Muscle layer of colon (tissue), 2 donors: ENCODE measurements at regions not wholly inside any gene's neighbourhood (a gene's known extent, or its start where the extent isn't known, plus 50 kb on each side); places are given as distances from the start of the nearest gene placed in this dataset.

ENCODE experiments used
- H3K27ac ChIP-seq: one replicate; pipeline ENCODE4 v1.7.0; 2013; ENCODE audit warnings: low read depth, mild to moderate bottlenecking, low read length, moderate library complexity
- H3K27me3 ChIP-seq, 2 donors: one replicate each; pipeline ENCODE4 v1.7.0; 2013; ENCODE audit warnings: low read length in 2 of 2, mild to moderate bottlenecking in 2 of 2; ENCODE audit not compliant: insufficient read depth in 2 of 2, control insufficient read depth in 1 of 2
- H3K36me3 ChIP-seq: one replicate; pipeline ENCODE4 v1.7.0; 2013; ENCODE audit warnings: mild to moderate bottlenecking, low read length; ENCODE audit not compliant: insufficient read depth
- H3K4me1 ChIP-seq: one replicate; pipeline ENCODE4 v1.7.0; 2013; ENCODE audit warnings: mild to moderate bottlenecking, low read length; ENCODE audit not compliant: insufficient read depth
- H3K4me3 ChIP-seq, 2 donors: one replicate each; pipeline ENCODE4 v1.7.0; 2013; ENCODE audit warnings: low read length in 2 of 2, low read depth in 1 of 2, mild to moderate bottlenecking in 1 of 2, moderate library complexity in 1 of 2
- H3K9ac ChIP-seq: one replicate; pipeline ENCODE4 v1.7.0; 2013; ENCODE audit warnings: low read length
- H3K9me3 ChIP-seq: one replicate; pipeline ENCODE4 v1.7.0; 2013; ENCODE audit warnings: mild to moderate bottlenecking, low read length
- donor health status: abdominal sarcoma.
- donor health status: Adenocarcinoma of cecum.

DNA sequence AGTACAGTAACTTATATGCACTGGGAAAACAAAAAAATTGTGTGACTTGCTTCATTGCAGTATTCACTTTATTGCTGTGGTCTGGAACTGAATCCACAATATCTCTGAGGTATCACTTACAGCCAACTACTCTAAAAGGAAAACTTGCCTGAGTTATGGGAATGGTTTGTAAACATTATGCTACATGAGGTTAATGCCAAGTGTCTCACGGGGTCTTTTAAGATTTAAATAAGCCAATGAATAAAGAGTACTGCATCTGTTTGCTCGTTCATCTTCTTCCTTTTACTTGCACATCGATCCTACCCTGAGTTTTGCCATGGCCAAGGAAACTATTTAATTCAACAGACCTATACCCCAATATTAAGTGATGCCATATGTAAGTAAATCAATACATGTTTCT is 72.0 kb upstream of the API5 start:
- no peaks in the 10 kb centered on the region for H3K36me3 ChIP-seq
- H3K27me3 ChIP-seq, result no peaks in the 10 kb centered on the region
- H3K9ac ChIP-seq, result no peak overlapping the region
- H3K4me1 ChIP-seq, result peaks cover 9% of the 10 kb centered on the region
- no peak overlapping the region for H3K27ac ChIP-seq
- no peak overlapping the region for H3K4me3 ChIP-seq
- no peaks in the 10 kb centered on the region for H3K9me3 ChIP-seq

DNA sequence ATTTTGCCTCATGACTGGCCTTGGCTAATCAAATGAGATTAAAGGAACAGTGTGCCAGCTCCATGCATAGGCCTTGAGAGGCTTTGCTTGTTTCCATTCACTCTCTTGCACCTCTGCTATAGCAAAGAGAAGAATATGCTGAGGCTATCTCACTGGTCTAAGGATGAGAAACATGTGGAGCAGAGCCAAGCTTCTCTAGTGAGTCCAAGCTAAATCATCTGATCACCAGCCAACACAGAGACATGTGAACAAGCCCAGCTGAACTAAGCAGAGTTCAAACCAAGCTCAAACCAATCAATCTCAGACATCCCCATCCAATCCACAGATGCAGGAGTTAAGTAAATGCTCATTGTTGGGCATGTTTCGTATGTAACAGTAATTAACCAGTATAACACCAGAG is 69.4 kb upstream of the API5 start:
- H3K4me1 ChIP-seq, result peaks cover 19% of the 10 kb centered on the region
- H3K27ac ChIP-seq, result no peak overlapping the region

DNA sequence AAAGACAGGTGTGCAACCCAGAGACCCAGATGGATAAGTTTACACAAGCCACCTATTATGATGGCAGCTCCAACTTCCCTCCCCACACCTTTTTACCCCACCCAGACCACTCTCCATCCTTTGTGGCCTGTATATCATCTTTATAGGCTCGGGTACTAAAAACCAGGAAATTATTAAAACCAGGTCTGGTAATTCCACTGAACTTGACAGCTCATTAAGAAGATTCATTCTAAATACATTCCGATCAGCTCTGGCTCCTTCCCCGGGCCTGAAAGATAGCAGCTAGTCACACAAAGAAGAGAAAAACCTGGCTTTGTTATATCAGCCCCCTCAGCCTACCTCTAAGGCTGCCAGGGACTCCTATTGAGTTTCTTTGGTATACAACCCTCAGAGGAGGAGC is 67.9 kb upstream of the API5 start:
- Histone ChIP-seq H3K4me1 (peaks cover 19% of the 10 kb centered on the region), H3K9me3 (no peaks in the 10 kb centered on the region), H3K4me3 (no peak overlapping the region), H3K9ac (no peak overlapping the region), H3K27me3 (no peaks in the 10 kb centered on the region), H3K27ac (no peak overlapping the region), H3K36me3 (no peaks in the 10 kb centered on the region)

More for the DNA sequence above, 69.4 kb upstream of the API5 start:
- H3K27me3 ChIP-seq, result no peaks in the 10 kb centered on the region
- H3K4me3 ChIP-seq, result no peak overlapping the region
- H3K36me3 ChIP-seq, result no peaks in the 10 kb centered on the region
- H3K9me3 ChIP-seq, result no peaks in the 10 kb centered on the region
- no peak overlapping the region for H3K9ac ChIP-seq

DNA sequence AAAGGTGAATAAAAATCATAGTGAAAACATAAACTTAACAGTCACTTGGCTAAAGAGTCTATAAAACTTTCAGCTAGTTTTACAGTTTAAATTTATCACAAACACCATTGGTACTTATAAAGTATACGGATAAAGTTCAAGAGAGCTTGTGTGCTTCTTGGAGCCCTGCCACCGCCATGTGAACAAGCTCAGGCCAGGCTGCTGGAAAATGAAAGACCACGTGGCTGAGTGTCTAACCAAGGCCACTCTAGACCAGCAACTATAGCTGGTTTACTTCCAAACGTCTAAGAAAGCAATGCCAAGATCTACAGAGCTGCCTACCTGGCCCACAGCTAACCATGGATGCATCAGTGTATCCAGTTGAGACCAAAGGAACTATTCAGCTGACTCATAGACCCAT is 66.3 kb upstream of the API5 start:
- H3K27me3 ChIP-seq, result no peaks in the 10 kb centered on the region
- H3K27ac ChIP-seq, result no peak overlapping the region
- H3K9ac ChIP-seq, result no peak overlapping the region
- no peaks in the 10 kb centered on the region for H3K36me3 ChIP-seq
- no peaks in the 10 kb centered on the region for H3K9me3 ChIP-seq
- H3K4me3 ChIP-seq, result no peak overlapping the region
- peaks cover 19% of the 10 kb centered on the region for H3K4me1 ChIP-seq

DNA sequence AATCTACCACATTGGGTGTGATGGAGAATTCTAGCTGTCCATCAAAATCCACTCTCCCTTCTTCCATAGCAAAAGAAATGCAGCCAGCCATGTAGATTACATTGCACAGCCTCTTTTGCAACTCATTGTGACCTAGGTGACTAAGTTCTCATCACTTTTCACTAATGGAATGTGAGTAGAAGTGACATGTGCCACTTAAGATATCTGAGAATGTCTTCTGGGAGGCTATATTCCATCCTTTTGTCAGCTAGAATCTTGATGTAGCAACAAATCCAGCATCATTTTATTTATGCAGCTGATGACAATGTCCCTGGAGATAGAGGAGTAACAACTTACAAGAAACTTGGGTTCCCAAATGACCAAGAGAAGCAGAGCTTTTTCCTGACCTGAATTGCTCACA is 61.5 kb upstream of the API5 start:
- no peak overlapping the region for H3K27ac ChIP-seq
- H3K4me3 ChIP-seq, result no peak overlapping the region
- H3K9ac ChIP-seq, result no peak overlapping the region
- H3K9me3 ChIP-seq, result no peaks in the 10 kb centered on the region
- no peaks in the 10 kb centered on the region for H3K27me3 ChIP-seq
- H3K36me3 ChIP-seq, result no peaks in the 10 kb centered on the region
- H3K4me1 ChIP-seq, result peaks cover 5% of the 10 kb centered on the region

- Histone ChIP-seq H3K27ac (no peak overlapping the region), H3K4me1 (no peaks in the 10 kb centered on the region), H3K27me3 (no peaks in the 10 kb centered on the region), H3K4me3 (no peak overlapping the region), H3K36me3 (no peaks in the 10 kb centered on the region), H3K9ac (no peak overlapping the region), H3K9me3 (no peaks in the 10 kb centered on the region)
Measured at GRCh38 chr11:43261775-43262174, 50.0 kb upstream of the API5 start.
